EL (cell line): ENCODE measurements at regions not wholly inside any gene's neighbourhood (a gene's known extent, or its start where the extent isn't known, plus 50 kb on each side); places are given as distances from the start of the nearest gene placed in this dataset.
"Not testable (repeated sequence)": the region's sequence is repeated elsewhere in the genome, so short reads cannot be mapped to it uniquely, and the experiment has no call there.

Experiments
- DNase-seq: peaks from one replicate; pipeline ENCODE4 v3.0.0-alpha.2; 2016

DNA sequence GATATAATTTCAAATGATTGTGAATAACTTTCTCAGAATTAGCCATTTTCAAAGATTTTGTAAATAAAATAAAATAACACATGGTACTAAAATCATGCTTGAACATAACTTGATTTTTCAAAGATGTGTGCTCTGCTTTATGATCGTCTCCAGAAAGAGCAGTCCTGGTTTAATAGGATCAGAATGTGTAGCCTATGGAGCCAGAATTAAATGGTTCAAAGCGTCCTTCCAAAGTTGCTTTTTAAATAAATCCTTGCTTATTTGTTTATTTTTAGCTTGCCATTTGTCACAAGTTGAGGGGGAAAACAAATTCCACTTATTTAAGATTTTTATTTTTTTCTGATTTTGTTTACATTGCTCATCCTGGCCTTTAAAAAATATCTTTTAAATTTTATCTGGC lies 123.7 kb upstream of the SPRED1 start:
- no peak for DNase-seq

DNA sequence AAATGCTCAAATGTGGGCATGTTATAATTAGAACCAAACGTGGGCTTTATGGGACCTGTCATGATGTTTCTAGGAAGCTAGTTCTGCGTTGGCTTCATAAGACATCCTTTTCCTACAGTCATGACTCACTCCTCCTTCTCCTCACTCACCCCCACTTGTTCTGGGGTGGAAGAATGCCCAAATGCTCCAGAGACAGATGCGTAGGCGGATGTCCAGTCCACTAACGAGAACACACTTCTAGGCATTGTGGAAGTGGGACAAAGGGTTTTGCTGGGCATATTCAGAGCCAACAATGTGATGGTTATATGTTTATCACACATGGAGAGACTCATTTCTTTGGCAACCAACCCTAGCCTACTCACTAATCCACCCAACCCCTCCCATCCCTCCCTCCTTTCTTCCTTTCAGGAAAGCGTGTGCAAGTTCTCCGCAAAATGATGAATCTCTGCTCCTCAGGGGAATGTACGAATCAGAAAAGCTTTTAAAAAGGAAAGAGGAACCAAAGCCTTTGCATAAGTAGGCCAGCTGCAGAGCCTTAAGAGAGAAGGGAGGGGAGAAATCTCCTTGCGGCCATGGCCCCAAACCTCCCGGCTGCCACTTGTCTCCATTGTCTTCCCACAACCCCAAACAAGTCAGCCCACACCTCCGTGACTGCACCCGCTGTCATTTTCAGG lies 123.0 kb upstream of the SPRED1 start:
- DNase-seq = peak; percentile 98

DNA sequence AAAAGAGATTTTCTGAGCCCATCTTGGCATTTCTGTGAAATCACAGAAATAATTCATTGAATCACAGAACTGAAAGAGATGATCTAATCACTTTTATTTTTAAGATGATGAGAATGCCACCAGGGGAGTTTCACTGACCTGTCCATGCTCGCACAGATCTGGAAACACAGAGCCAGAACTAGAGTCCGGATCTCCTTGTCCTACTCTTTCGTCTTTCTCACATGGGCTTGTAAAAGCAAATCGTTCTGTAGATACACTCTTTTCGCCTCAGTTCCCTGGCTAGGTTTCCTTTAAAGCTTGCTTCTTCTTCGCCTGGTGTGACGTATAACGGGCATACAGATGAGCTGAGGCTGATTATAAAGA lies 122.5 kb upstream of the SPRED1 start:
- peak; percentile 33 for DNase-seq

DNA sequence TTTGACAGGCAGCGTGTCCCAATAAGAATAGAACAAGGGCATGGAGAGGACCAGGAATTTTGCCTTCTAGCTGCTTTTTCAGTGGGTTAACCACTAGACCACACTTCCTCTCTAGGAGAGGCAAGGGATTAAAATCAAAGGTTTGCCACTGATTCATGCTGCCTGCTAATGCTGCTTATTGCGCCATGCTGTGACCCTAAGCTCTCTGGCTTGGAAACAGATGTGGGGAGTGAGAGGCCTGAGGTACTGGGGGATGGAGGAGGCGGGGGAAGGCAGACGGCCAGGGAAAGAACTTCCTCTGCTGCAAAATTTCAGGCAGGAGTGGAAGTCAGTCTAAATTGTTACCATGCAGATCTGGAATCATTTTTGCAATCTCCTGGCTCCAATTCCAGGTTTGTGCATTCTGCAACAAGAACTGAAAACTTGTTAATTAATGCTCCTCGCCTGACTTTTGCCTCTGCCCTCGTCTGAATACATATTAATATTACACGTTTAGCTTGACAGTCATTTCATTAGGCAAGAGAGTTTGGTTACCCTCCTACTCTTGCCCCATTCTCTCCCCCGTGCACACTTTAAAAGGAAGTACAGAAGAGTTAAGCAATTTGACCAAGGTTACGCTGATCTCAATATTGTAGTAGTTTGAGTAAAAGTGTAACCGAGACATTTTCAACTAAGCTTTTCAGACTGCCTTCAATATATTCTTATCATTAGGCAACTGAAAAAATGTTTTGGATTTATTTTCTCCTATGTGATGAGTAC lies 121.7 kb upstream of the SPRED1 start:
- peak; percentile 97 for DNase-seq

- no peak for DNase-seq
These were observed 118.4 kb upstream of the SPRED1 start for GRCh38 chr15:38134252-38134651.

DNA sequence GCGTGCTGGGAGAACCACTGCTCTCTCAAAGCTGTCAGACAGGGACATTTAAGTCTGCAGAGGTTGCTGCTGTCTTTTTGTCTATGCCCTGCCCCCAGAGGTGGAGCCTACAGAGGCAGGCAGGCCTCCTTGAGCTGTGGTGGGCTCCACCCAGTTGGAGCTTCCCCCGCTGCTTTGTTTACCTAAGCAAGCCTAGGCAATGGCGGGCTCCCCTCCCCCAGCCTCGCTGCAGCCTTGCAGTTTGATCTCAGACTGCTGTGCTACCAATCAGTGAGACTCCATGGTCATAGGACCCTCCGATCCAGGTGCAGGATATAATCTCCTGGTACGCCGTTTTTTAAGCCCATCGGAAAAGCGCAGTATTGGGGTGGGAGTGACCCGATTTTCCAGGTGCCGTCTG lies 110.4 kb upstream of the SPRED1 start:
- DNase-seq = not testable (repeated sequence)

GRCh38 chr15:38144921-38145320 lies 107.7 kb upstream of the SPRED1 start:
- peak; percentile 34 for DNase-seq

- DNase-seq = no peak
These were observed 107.0 kb upstream of the SPRED1 start for GRCh38 chr15:38145651-38146111.

- no peak for DNase-seq
These were observed 105.4 kb upstream of the SPRED1 start for GRCh38 chr15:38147246-38147645.

DNA sequence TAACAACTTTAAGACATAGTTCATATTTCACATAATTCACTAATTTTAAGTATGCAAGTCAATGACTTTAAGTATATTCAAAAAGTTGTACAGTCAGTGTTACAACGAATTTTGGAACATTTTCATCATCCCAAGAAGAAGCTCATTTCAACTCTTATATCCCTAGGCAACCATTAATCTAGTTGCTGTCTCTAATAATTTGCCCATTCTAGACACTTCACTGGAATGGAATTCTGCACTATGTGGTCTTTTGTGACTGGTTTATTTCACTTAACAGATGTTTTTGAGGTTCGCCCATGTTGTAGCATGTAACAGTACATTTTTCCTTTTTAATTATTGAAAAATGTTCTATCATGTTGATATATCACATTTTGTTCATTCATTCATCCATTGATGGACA lies 104.2 kb upstream of the SPRED1 start:
- DNase-seq = peak; percentile 42

DNA sequence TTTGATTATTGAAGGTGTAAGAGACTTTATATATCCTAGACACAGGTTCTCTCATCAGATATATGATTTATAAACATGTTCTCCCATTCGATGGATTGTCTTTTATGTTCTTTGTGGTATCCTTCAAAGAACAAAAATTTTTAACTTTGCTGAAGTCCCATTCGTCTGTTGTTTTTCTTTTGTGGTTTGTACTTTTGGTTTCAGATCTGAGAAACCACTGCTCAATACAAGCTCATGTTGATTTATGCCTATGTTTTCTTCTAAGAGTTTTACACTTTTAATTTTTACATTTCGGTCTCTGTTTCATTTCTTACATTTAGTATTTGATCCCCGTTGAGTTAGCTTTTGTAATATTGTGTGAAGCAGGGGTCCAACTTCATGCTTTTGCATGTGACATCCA lies 103.3 kb upstream of the SPRED1 start:
- DNase-seq = no peak

DNA sequence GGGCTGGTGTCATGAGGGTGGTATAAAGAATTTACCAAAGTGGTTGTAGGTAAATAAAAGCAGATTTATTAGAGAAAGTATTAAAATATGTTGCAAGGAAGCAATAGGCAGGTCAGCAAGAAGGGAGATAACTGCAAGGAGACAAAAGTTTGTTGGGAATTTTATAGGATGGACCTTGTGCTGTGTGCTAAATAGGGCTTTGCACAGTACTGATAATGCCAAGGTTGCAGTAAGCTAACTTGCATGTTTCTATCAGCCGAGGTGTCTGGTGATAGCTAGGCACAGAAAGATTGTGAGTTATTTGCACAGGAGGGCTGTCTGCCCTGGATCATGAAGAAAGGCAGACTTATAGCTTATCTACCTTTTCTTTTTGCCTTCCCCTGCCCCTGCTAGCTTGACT lies 102.5 kb upstream of the SPRED1 start:
- no peak for DNase-seq

DNA sequence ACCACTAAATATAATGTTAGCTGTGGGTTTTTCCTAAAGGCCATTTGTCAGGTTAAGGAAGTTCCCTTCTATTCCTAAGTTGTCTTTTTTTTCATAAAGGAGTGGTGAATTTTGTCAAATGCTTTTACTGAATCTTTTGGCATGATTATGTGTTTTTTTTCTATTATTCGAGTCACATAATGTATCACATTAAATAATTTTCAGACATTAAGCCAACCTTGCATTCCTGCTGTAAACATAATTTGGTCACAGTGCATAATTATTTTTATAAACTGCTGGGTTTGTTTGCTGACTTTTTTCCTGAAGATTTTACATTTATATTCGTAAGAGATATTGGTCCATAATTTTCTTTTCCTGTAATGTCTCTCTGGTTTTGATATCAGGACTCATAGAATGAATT lies 101.8 kb upstream of the SPRED1 start:
- DNase-seq = no peak

GRCh38 chr15:38153781-38154180 lies 98.9 kb upstream of the SPRED1 start:
- no peak for DNase-seq

- DNase-seq = no peak
These were observed 98.4 kb upstream of the SPRED1 start for GRCh38 chr15:38154255-38154654.

GRCh38 chr15:38154837-38155236 lies 97.8 kb upstream of the SPRED1 start:
- DNase-seq = no peak

DNA sequence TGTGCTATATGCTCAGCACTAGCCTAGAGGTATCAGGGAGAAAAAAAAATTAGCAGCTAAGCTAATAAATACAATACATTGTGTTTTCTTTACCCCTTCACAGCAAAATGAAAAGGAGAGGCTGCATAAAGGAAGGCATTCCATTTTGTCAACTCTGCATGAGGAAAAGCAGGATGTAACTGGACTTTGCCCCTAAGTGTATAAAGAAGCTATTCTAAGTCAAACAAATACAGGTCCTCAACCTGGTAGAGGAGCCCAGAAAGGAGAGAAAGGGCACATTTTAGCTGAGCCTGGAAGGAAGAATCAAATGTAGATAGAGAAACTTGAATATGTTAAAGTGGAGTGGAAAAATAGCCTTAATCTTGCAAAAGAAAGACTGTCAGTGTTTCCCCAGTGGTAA lies 89.0 kb upstream of the SPRED1 start:
- no peak for DNase-seq

DNA sequence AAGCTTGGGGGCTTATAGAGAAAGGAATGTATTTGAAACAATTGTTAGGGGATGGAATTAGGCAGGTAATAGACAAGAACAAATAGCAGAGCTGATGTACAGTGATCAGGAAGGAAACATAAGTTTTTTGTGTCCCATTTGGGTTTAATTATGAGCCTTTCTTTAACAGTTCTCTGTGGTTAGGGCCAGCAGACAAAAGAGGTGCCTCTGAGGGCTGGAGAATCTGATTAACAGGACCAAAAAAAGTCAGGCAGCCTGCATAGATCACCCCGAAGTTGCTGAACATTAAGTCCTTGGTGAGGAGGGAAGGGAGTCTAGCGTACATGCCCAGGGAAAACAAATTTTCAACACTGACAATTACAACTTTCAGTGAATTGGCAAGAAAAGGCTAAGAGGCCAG lies 88.6 kb upstream of the SPRED1 start:
- no peak for DNase-seq

- DNase-seq = no peak
These were observed 88.1 kb upstream of the SPRED1 start for GRCh38 chr15:38164507-38164906.

GRCh38 chr15:38168467-38169070 lies 84.1 kb upstream of the SPRED1 start:
- no peak for DNase-seq

GRCh38 chr15:38171973-38172372 lies 80.7 kb upstream of the SPRED1 start:
- no peak for DNase-seq

GRCh38 chr15:38174691-38175090 lies 77.9 kb upstream of the SPRED1 start:
- DNase-seq = no peak

- peak; percentile 68 for DNase-seq
These were observed 76.5 kb upstream of the SPRED1 start for GRCh38 chr15:38176155-38176554.

DNA sequence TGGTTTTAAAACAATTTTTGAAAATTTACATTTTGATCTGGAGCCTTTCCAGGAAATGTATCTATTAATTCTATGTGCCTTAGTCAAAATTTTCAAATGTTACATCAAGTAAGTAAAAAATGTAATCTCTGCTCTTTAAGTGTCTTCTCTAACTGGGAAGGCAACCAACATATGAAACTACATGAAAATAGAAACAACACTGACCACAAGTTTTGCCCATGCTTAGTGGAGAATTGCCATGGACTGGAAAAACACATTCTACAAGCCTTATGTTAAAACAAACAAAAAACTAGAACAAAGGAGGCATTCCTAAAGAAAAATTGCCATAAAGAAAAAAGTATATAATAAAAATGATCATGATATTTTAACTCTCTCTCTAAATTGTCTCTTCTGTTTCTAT lies 75.9 kb upstream of the SPRED1 start:
- DNase-seq = no peak
